ENCODE measurements at regions not wholly inside any gene's neighbourhood (a gene's known extent, or its start where the extent isn't known, plus 50 kb on each side); places are given as distances from the start of the nearest gene placed in this dataset.
A peak's percentile ranks its signal among the peaks of the same experiment; 100 is the strongest.

GRCh38 chr2:216553482-216554240 is 55.0 kb downstream of the RPL37A start:
- Histone ChIP-seq H3K79me2 (ENCODE audit: low read length) (no peaks in the 10 kb centered on the region), H3K4me2 (ENCODE audit: low read length) (no peak overlapping the region), H3K27ac (ENCODE audit: low read length) (no peak overlapping the region), H3K4me3 (ENCODE audit: low read length) (no peak overlapping the region), H3K36me3 (ENCODE audit: low read depth, low read length) (no peaks in the 10 kb centered on the region), H3K4me1 (ENCODE audit: insufficient read depth, low read length) (peaks cover 33% of the 10 kb centered on the region), H3K9ac (ENCODE audit: low read length) (no peak overlapping the region), H3K27me3 (ENCODE audit: low read length) (no peaks in the 10 kb centered on the region), H3K9me2 (replicated peaks; ENCODE audit: low read length) (no peaks in the 10 kb centered on the region), H3K9me3 (ENCODE audit: low read length) (no peaks in the 10 kb centered on the region), H4K20me1 (ENCODE audit: low read length) (no peaks in the 10 kb centered on the region), H2AFZ (ENCODE audit: low read length) (no peak overlapping the region), H3F3A (ENCODE audit: low read length, unreplicated experiment) (no peaks in the 10 kb centered on the region)
- ATAC-seq = no peak
- TF ChIP-seq EZH2 (IDR thresholded peaks at IDR 0.05; ENCODE audit: low read length, unreplicated experiment) (no peak), CTCF (conservative IDR thresholded peaks at IDR 0.05; ENCODE audit: low read depth, low read length) (no peak), EZH2phosphoT487 (IDR thresholded peaks at IDR 0.05; ENCODE audit: borderline replicate concordance, low read length) (no peak)
- ChIA-PET POLR2A (ENCODE audit: unreplicated experiment) (no interaction called here), CTCF (no interaction called here)
- no peak for DNase-seq
- no TSS peak for BruUV-seq (replicated peaks)
- intact Hi-C loops (cut with micrococcal nuclease) = no loop called here

- no TSS peak for BruUV-seq (replicated peaks)
- no peak overlapping the region for H2AFZ ChIP-seq (ENCODE audit: low read length)
- no peaks in the 10 kb centered on the region for H3K27me3 ChIP-seq (ENCODE audit: low read length)
- H3F3A ChIP-seq (ENCODE audit: low read length, unreplicated experiment) = no peaks in the 10 kb centered on the region
- peaks cover 33% of the 10 kb centered on the region for H3K4me1 ChIP-seq (ENCODE audit: insufficient read depth, low read length)
- ChIA-PET CTCF (no interaction called here), POLR2A (ENCODE audit: unreplicated experiment) (no interaction called here)
- H3K79me2 ChIP-seq (ENCODE audit: low read length) = no peaks in the 10 kb centered on the region
- TF ChIP-seq EZH2 (IDR thresholded peaks at IDR 0.05; ENCODE audit: low read length, unreplicated experiment) = no peak
- TF ChIP-seq CTCF (conservative IDR thresholded peaks at IDR 0.05; ENCODE audit: low read depth, low read length) = no peak
- TF ChIP-seq EZH2phosphoT487 (IDR thresholded peaks at IDR 0.05; ENCODE audit: borderline replicate concordance, low read length) = no peak
- no peak overlapping the region for H3K4me3 ChIP-seq (ENCODE audit: low read length)
- no peaks in the 10 kb centered on the region for H4K20me1 ChIP-seq (ENCODE audit: low read length)
- H3K9me3 ChIP-seq (ENCODE audit: low read length) = no peaks in the 10 kb centered on the region
- no peak overlapping the region for H3K27ac ChIP-seq (ENCODE audit: low read length)
- H3K9ac ChIP-seq (ENCODE audit: low read length) = no peak overlapping the region
- H3K9me2 ChIP-seq (replicated peaks; ENCODE audit: low read length) = no peaks in the 10 kb centered on the region
- no peak overlapping the region for H3K4me2 ChIP-seq (ENCODE audit: low read length)
- H3K36me3 ChIP-seq (ENCODE audit: low read depth, low read length) = no peaks in the 10 kb centered on the region
- intact Hi-C loops (cut with micrococcal nuclease) = no loop called here
- no peak for ATAC-seq
- DNase-seq = no peak
These were observed 55.6 kb downstream of the RPL37A start for GRCh38 chr2:216554286-216554685.

GRCh38 chr2:216554755-216555154 is 56.1 kb downstream of the RPL37A start:
- TF ChIP-seq CTCF (conservative IDR thresholded peaks at IDR 0.05; ENCODE audit: low read depth, low read length) (no peak), EZH2phosphoT487 (IDR thresholded peaks at IDR 0.05; ENCODE audit: borderline replicate concordance, low read length) (no peak), EZH2 (IDR thresholded peaks at IDR 0.05; ENCODE audit: low read length, unreplicated experiment) (no peak)
- ATAC-seq (no peak), DNase-seq (peak; percentile 30)
- ChIA-PET CTCF (no interaction called here), POLR2A (ENCODE audit: unreplicated experiment) (no interaction called here)
- H3K9me2 ChIP-seq (replicated peaks; ENCODE audit: low read length) = no peaks in the 10 kb centered on the region
- H3K4me1 ChIP-seq (ENCODE audit: insufficient read depth, low read length) = peaks cover 33% of the 10 kb centered on the region
- H3K9ac ChIP-seq (ENCODE audit: low read length) = no peak overlapping the region
- no TSS peak for BruUV-seq (replicated peaks)
- H3K27me3 ChIP-seq (ENCODE audit: low read length) = no peaks in the 10 kb centered on the region
- H3K36me3 ChIP-seq (ENCODE audit: low read depth, low read length) = no peaks in the 10 kb centered on the region
- H3K4me2 ChIP-seq (ENCODE audit: low read length) = no peak overlapping the region
- no peaks in the 10 kb centered on the region for H4K20me1 ChIP-seq (ENCODE audit: low read length)
- no peaks in the 10 kb centered on the region for H3K9me3 ChIP-seq (ENCODE audit: low read length)
- no peaks in the 10 kb centered on the region for H3K79me2 ChIP-seq (ENCODE audit: low read length)
- intact Hi-C loops (cut with micrococcal nuclease) = no loop called here
- H3K4me3 ChIP-seq (ENCODE audit: low read length) = no peak overlapping the region
- no peaks in the 10 kb centered on the region for H3F3A ChIP-seq (ENCODE audit: low read length, unreplicated experiment)
- no peak overlapping the region for H2AFZ ChIP-seq (ENCODE audit: low read length)
- H3K27ac ChIP-seq (ENCODE audit: low read length) = no peak overlapping the region
